ENCODE measurements at regions not wholly inside any gene's neighbourhood (a gene's known extent, or its start where the extent isn't known, plus 50 kb on each side); places are given as distances from the start of the nearest gene placed in this dataset.

- H3K9me3 ChIP-seq = no peaks in the 10 kb centered on the region
- H3K27ac ChIP-seq = no peak overlapping the region
- no peaks in the 10 kb centered on the region for H3K27me3 ChIP-seq (replicated peaks; ENCODE audit: insufficient read depth)
- 81% methylated on average over 10 of the region's 10 CpGs for WGBS
- no peaks in the 10 kb centered on the region for H3K36me3 ChIP-seq
- H3K4me3 ChIP-seq = no peak overlapping the region
- TF ChIP-seq POLR2A (IDR thresholded peaks at IDR 0.05) (no peak), CTCF (IDR thresholded peaks at IDR 0.05) (no peak), POLR2AphosphoS5 (IDR thresholded peaks at IDR 0.05) (no peak)
- intact Hi-C loops (cut with DNase I) = no loop called here
- H3K4me1 ChIP-seq (replicated peaks) = no peaks in the 10 kb centered on the region
- DNase-seq (ENCODE audit: low spot score) = no peak
Observed at GRCh38 chr6:165895421-165896165, 232.6 kb upstream of the PDE10A start.

DNA sequence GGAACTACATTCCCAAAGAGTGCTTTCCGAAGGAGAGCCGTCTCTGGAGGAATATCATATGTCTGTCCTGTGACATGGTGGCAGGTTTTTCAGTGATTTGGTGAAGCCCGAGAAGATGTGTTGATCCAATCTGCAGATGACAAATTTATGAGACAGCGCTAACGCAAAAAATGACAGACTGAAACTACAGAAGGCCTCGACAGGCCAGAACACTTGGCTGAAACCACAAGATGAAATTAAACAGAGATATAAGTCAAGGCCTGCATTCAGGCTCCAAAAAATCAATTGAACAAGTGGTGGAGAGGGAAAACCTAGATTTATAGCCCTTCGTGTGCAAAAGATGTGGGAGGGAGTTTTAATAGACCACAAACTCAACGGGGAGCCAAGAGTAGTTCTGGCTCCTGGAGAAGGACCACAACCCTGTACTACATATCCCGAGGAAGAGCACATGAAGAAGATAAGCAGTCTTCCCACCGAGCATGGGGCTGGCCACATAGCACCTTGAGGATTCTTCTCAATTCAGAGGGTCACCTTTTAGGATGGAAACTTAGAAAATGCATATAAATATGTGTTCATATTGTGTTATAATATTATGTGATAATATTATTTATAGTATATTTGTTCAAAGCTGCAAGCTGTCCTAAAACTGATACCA, 231.3 kb upstream of the PDE10A start:
- Histone ChIP-seq H3K4me3 (no peak overlapping the region), H3K27ac (no peak overlapping the region), H3K4me1 (replicated peaks) (no peaks in the 10 kb centered on the region), H3K36me3 (no peaks in the 10 kb centered on the region), H3K9me3 (no peaks in the 10 kb centered on the region), H3K27me3 (replicated peaks; ENCODE audit: insufficient read depth) (no peaks in the 10 kb centered on the region)
- 40% methylated on average over 10 of the region's 10 CpGs for WGBS
- TF ChIP-seq POLR2AphosphoS5 (IDR thresholded peaks at IDR 0.05) (no peak), POLR2A (IDR thresholded peaks at IDR 0.05) (no peak), CTCF (IDR thresholded peaks at IDR 0.05) (no peak)
- intact Hi-C loops (cut with DNase I) = no loop called here
- DNase-seq (ENCODE audit: low spot score) = no peak

DNA sequence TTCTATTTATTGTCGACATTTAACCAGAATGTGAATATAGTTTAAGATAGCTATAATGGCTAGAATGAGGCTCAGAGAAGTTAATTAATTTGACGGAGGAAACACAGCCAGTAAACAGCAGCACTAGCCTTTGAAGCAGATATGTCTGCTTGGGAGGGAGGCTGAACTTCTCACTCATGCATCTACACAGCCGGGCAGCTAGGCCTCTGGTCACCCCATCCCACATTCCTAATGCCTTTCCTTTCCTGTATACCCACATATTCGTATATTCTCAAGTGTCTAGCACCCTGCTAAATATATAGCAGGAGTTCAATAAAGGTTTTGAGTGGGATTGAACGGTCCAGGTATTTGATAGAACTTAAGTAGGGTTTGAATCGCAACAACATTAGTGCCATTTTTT, 230.4 kb upstream of the PDE10A start:
- Histone ChIP-seq H3K36me3 (no peaks in the 10 kb centered on the region), H3K4me3 (no peak overlapping the region), H3K9me3 (no peaks in the 10 kb centered on the region), H3K27ac (no peak overlapping the region), H3K4me1 (replicated peaks) (no peaks in the 10 kb centered on the region), H3K27me3 (replicated peaks; ENCODE audit: insufficient read depth) (no peaks in the 10 kb centered on the region)
- WGBS = 87% methylated on average over 6 of the region's 6 CpGs
- TF ChIP-seq CTCF (IDR thresholded peaks at IDR 0.05) = no peak
- no peak for TF ChIP-seq POLR2AphosphoS5 (IDR thresholded peaks at IDR 0.05)
- TF ChIP-seq POLR2A (IDR thresholded peaks at IDR 0.05) = no peak
- intact Hi-C loops (cut with DNase I) = no loop called here
- no peak for DNase-seq (ENCODE audit: low spot score)

DNA sequence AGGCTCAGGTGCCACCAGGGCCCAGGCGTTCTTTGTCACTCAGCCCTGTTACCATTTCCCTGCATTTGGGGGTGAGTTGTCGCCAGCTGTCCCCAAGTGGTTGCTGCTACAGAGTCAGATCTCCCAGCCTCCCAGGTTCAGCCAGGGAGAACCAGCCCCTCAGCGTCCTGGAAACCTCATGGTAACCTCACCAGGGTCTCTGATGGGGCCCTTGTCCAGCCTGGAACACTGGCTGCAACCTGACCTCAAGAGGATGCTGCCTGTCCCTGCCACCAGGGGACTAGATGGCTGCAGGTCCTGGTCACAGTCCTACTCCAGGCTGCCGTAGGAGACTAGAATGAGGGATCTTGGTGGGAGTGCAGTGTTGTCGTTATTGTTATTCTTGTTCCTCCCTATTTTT, 228.3 kb upstream of the PDE10A start:
- no peak for DNase-seq (ENCODE audit: low spot score)
- H3K36me3 ChIP-seq = no peaks in the 10 kb centered on the region
- 81% methylated on average over 4 of the region's 5 CpGs for WGBS
- intact Hi-C loops (cut with DNase I) = no loop called here
- no peak overlapping the region for H3K27ac ChIP-seq
- H3K4me1 ChIP-seq (replicated peaks) = no peaks in the 10 kb centered on the region
- no peaks in the 10 kb centered on the region for H3K27me3 ChIP-seq (replicated peaks; ENCODE audit: insufficient read depth)
- H3K9me3 ChIP-seq = no peaks in the 10 kb centered on the region
- no peak overlapping the region for H3K4me3 ChIP-seq
- TF ChIP-seq POLR2AphosphoS5 (IDR thresholded peaks at IDR 0.05) (no peak), CTCF (IDR thresholded peaks at IDR 0.05) (no peak), POLR2A (IDR thresholded peaks at IDR 0.05) (no peak)

DNA sequence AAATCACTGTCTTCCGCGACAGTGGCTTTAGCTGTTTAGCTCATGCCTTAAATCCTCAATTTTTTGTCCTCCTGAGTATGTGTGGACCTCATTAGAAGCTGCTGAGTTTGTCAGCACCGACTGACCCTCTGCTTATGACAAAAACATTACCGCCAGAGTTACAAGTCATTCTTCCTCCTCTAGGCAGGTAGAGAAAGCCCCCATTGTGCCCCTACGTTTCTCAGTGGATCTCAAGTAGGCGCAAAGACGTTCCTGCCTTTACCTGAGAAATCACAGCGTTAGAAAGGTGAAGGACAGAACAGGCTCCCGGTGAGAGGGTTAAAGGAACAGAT, 227.3 kb upstream of the PDE10A start:
- TF ChIP-seq CTCF (IDR thresholded peaks at IDR 0.05) (no peak), POLR2A (IDR thresholded peaks at IDR 0.05) (no peak)
- no peak overlapping the region for H3K27ac ChIP-seq
- no peaks in the 10 kb centered on the region for H3K4me1 ChIP-seq (replicated peaks)
- no peak for DNase-seq (ENCODE audit: low spot score)
- 37% methylated on average over 9 of the region's 9 CpGs for WGBS
- no peaks in the 10 kb centered on the region for H3K36me3 ChIP-seq
- H3K4me3 ChIP-seq = no peak overlapping the region
- no peaks in the 10 kb centered on the region for H3K27me3 ChIP-seq (replicated peaks; ENCODE audit: insufficient read depth)
- H3K9me3 ChIP-seq = no peaks in the 10 kb centered on the region
- intact Hi-C loops (cut with DNase I) = no loop called here

All from prostate gland (tissue), 2 donors.